Endothelial cell of umbilical vein (primary cell): ENCODE measurements at regions not wholly inside any gene's neighbourhood (a gene's known extent, or its start where the extent isn't known, plus 50 kb on each side); places are given as distances from the start of the nearest gene placed in this dataset.

Source experiments
- BruUV-seq: library from RNA; stranded (reverse); fragments of 400-500 nt; replicated peaks from 2 replicates; lab custom pipeline; 2021; lab: Mats Ljungman, UMichigan
- CTCF ChIA-PET: fragments of 300-600, 350-600 bp; sonication (Branson Sonifier 250); formaldehyde crosslinking; loops from one replicate; lab custom pipeline; 2021; ENCODE audit warnings: antibody characterized with exemption, inconsistent platforms; lab: Charles Lee
- POLR2A ChIA-PET: fragments of 300-600, 350-600 bp; sonication (Branson Sonifier 250); formaldehyde crosslinking; loops from one replicate; lab custom pipeline; 2021; ENCODE audit warnings: antibody characterized with exemption, inconsistent platforms; lab: Charles Lee
- DNase-seq: peaks from one replicate; pipeline ENCODE4 v3.0.0-alpha.2; 2011; ENCODE audit warnings: low read depth, low spot score
- FAIRE-seq: peaks from 2 replicates; lab custom pipeline; 2011; peaks lifted over from hg19 to GRCh38; lab: Jason Lieb, UNC
- H2AFZ ChIP-seq: 2 replicates; pipeline ENCODE4 v1.6.0; 2012; ENCODE audit warnings: low read depth, low read length, control low read depth, inconsistent platforms
- H3K27ac ChIP-seq: 2 replicates; pipeline ENCODE4 v1.5.1; 2011; ENCODE audit warnings: low read depth, mild to moderate bottlenecking, control low read depth, low read length, moderate library complexity; ENCODE audit not compliant: insufficient read depth
- H3K27me3 ChIP-seq, 2 experiments: 2 replicates each; pipeline versions ENCODE4 v1.6.0 to v1.6.1; 2011; ENCODE audit warnings: low read length in 2 of 2, mixed read lengths in 1 of 2; ENCODE audit not compliant: control insufficient read depth in 2 of 2, insufficient read depth in 2 of 2
- H3K36me3 ChIP-seq, 2 experiments: 2 replicates in 1 of 2; 3 replicates in 1 of 2; pipeline ENCODE4 v1.5.1; 2011; ENCODE audit warnings: low read length in 2 of 2, mild to moderate bottlenecking in 1 of 2, moderate library complexity in 1 of 2; ENCODE audit not compliant: control insufficient read depth in 2 of 2, insufficient read depth in 2 of 2; ENCODE audit errors: extremely low read depth in 1 of 2
- H3K4me1 ChIP-seq: 3 replicates; pipeline ENCODE4 v1.5.1; 2011; ENCODE audit warnings: mild to moderate bottlenecking, low read length; ENCODE audit not compliant: control insufficient read depth, insufficient read depth; ENCODE audit errors: extremely low read depth
- H3K4me2 ChIP-seq: 2 replicates; pipeline ENCODE4 v1.6.1; 2011; ENCODE audit warnings: low read length, control low read depth, mixed read lengths; ENCODE audit not compliant: insufficient read depth
- H3K4me3 ChIP-seq, 3 experiments: fragments of 200-600 bp in 1 of 3; sonication (generic), shearing (Covaris generic) in 1 of 3; replicated peaks in 1 of 3; 2 replicates each; pipeline ENCODE4 v1.5.1; 2011 to 2016; ENCODE audit warnings: control low read depth in 3 of 3, low read length in 3 of 3, mild to moderate bottlenecking in 2 of 3, inconsistent platforms in 1 of 3, low read depth in 1 of 3, moderate library complexity in 1 of 3; ENCODE audit not compliant: insufficient read depth in 1 of 3
- H3K79me2 ChIP-seq: 2 replicates; pipeline ENCODE4 v1.6.0; 2012; ENCODE audit warnings: low read length, inconsistent platforms; ENCODE audit not compliant: control insufficient read depth, insufficient read depth
- H3K9ac ChIP-seq: replicated peaks from 2 replicates; pipeline ENCODE3; 2011; ENCODE audit warnings: low read length, control low read depth; ENCODE audit not compliant: insufficient read depth; ENCODE audit errors: extremely low read depth
- H3K9me1 ChIP-seq: replicated peaks from 3 replicates; pipeline ENCODE4 v1.6.0; 2011; ENCODE audit warnings: mild to moderate bottlenecking, low read length; ENCODE audit not compliant: control insufficient read depth, insufficient read depth; ENCODE audit errors: extremely low read depth
- H3K9me3 ChIP-seq: replicated peaks from 2 replicates; pipeline ENCODE4 v1.5.1; 2012; ENCODE audit warnings: low read length, inconsistent platforms; ENCODE audit not compliant: control insufficient read depth, insufficient read depth
- H4K20me1 ChIP-seq: replicated peaks from 2 replicates; pipeline ENCODE3; 2011; ENCODE audit warnings: mild to moderate bottlenecking, low read length; ENCODE audit not compliant: control insufficient read depth, insufficient read depth; ENCODE audit errors: extremely low read depth
- EZH2 ChIP-seq: IDR thresholded peaks from 2 replicates; pipeline ENCODE4 v1.6.1; 2012; ENCODE audit warnings: borderline replicate concordance, low read depth, mild to moderate bottlenecking, moderate library complexity, low read length, inconsistent platforms; ENCODE audit not compliant: severe bottlenecking
- FOS ChIP-seq: IDR thresholded peaks from 2 replicates; pipeline ENCODE4 v1.6.1; 2011; ENCODE audit warnings: mild to moderate bottlenecking, low read length, moderate library complexity, borderline replicate concordance; ENCODE audit not compliant: insufficient read depth
- GATA2 ChIP-seq: IDR thresholded peaks from 2 replicates; pipeline ENCODE4 v1.7.0; 2011; ENCODE audit warnings: low read depth, mild to moderate bottlenecking, moderate library complexity, mixed read lengths, low read length; ENCODE audit not compliant: insufficient read length, insufficient read depth
- JUN ChIP-seq: IDR thresholded peaks from 2 replicates; pipeline ENCODE4 v1.6.1; 2011; ENCODE audit warnings: borderline replicate concordance, low read depth; ENCODE audit not compliant: insufficient read length, insufficient read depth
- MYC ChIP-seq: IDR thresholded peaks from one replicate; pipeline ENCODE4 v1.6.1; 2011; ENCODE audit warnings: mild to moderate bottlenecking, low read depth, low read length
- POLR2A ChIP-seq: IDR thresholded peaks from 2 replicates; pipeline ENCODE4 v1.6.1; 2012; ENCODE audit warnings: low read depth, mild to moderate bottlenecking, control low read depth, low read length
- POLR2AphosphoS5 ChIP-seq: IDR thresholded peaks from 2 replicates; pipeline ENCODE4 v1.6.1; 2012; ENCODE audit warnings: low read depth, mild to moderate bottlenecking, control low read depth, low read length, moderate library complexity; ENCODE audit not compliant: insufficient read depth
- dilution Hi-C: fragments of 300-500 bp; cut with MboI; formaldehyde crosslinking; loops from one replicate; pipeline ENCODE4 v1.15.0; 2019; ENCODE audit warnings: low sequenced_read_pairs; ENCODE audit not compliant: extremely low pct_ligation_motif_present
- intact Hi-C: fragments of 100-400 bp; cut with micrococcal nuclease; formaldehyde crosslinking; loops from one replicate; pipeline ENCODE4 v1.10.0; 2022
- TF ChIP-seq, protein P1 (sequence below), 2 donors: IDR thresholded peaks; 1 replicate in 1 of 2; 2 replicates in 1 of 2; pipeline ENCODE4 v1.5.1; 2011; ENCODE audit warnings: low read length in 2 of 2, mild to moderate bottlenecking in 2 of 2, moderate library complexity in 2 of 2, control low read depth in 1 of 2, inconsistent platforms in 1 of 2, low read depth in 1 of 2; ENCODE audit not compliant: insufficient read depth in 1 of 2; ENCODE audit errors: extremely low read depth in 1 of 2
- TF ChIP-seq, protein P2 (sequence below): IDR thresholded peaks from 2 replicates; pipeline ENCODE4 v1.6.1; 2011; ENCODE audit not compliant: insufficient read depth, insufficient read length

DNA sequence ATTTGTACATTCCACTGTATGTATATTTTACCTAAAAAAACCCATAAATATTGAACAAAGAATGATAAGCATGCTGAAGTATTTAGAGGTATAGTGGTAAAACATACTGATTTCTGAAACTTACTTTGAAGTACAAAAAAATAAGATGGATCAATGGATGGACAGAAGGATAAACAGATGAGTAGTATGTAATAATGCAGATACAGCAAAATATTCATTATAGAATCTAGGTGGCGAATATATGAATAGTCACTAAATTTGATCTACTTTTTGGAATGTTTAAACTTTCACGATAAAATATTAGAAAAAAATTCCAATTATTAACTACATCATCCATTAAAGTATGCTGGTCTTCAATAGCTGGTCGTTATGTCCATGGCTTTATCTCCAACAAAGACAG lies 51.9 kb upstream of the GNB4 start:
- Histone ChIP-seq H3K4me3 (no peak overlapping the region), H3K27me3 (peaks cover 1% of the 10 kb centered on the region in 2 experiments), H3K9me3 (no peaks in the 10 kb centered on the region), H3K79me2 (no peaks in the 10 kb centered on the region), H3K36me3 (no peaks in the 10 kb centered on the region), H4K20me1 (no peaks in the 10 kb centered on the region), H3K4me1 (no peaks in the 10 kb centered on the region), H3K4me2 (no peak overlapping the region), H2AFZ (no peak overlapping the region), H3K9me1 (no peaks in the 10 kb centered on the region), H3K27ac (no peak overlapping the region), H3K9ac (no peak overlapping the region)
- TF ChIP-seq, protein P1, sequence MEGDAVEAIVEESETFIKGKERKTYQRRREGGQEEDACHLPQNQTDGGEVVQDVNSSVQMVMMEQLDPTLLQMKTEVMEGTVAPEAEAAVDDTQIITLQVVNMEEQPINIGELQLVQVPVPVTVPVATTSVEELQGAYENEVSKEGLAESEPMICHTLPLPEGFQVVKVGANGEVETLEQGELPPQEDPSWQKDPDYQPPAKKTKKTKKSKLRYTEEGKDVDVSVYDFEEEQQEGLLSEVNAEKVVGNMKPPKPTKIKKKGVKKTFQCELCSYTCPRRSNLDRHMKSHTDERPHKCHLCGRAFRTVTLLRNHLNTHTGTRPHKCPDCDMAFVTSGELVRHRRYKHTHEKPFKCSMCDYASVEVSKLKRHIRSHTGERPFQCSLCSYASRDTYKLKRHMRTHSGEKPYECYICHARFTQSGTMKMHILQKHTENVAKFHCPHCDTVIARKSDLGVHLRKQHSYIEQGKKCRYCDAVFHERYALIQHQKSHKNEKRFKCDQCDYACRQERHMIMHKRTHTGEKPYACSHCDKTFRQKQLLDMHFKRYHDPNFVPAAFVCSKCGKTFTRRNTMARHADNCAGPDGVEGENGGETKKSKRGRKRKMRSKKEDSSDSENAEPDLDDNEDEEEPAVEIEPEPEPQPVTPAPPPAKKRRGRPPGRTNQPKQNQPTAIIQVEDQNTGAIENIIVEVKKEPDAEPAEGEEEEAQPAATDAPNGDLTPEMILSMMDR (IDR thresholded peaks at IDR 0.05; ENCODE audit: extremely low read depth in 1 of 2, insufficient read depth in 1 of 2, low read depth in 1 of 2, low read length in 2 of 2): no peak
- TF ChIP-seq FOS (no peak), POLR2A (no peak), GATA2 (no peak)
- TF ChIP-seq, protein P2, sequence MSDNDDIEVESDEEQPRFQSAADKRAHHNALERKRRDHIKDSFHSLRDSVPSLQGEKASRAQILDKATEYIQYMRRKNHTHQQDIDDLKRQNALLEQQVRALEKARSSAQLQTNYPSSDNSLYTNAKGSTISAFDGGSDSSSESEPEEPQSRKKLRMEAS: no peak
- ChIA-PET CTCF (no interaction called here), POLR2A (no interaction called here)
- no TSS peak for BruUV-seq
- DNase-seq: no peak
- dilution Hi-C loops (no loop called here), intact Hi-C loops (no loop called here)
- no peak for FAIRE-seq

- peaks cover 0 to 1% of the 10 kb centered on the region in 2 experiments for H3K27me3 ChIP-seq
- H2AFZ ChIP-seq: no peak overlapping the region
- H3K36me3 ChIP-seq: no peaks in the 10 kb centered on the region
- TF ChIP-seq POLR2AphosphoS5 (no peak), MYC (no peak), FOS (no peak), JUN (no peak), GATA2 (no peak), POLR2A (no peak), EZH2 (no peak)
- FAIRE-seq: no peak
- no peaks in the 10 kb centered on the region for H4K20me1 ChIP-seq
- dilution Hi-C loops (no loop called here), intact Hi-C loops (no loop called here)
- no TSS peak for BruUV-seq
- no peak overlapping the region for H3K9ac ChIP-seq
- ChIA-PET POLR2A (no interaction called here), CTCF (interaction anchor here (1.8 to 2.5 kb wide), 2 partner anchors 11 to 31 kb away, joined by 4 to 9 read pairs; no protein-coding TSS in a partner anchor)
- no peak for DNase-seq
- H3K9me3 ChIP-seq: no peaks in the 10 kb centered on the region
- H3K27ac ChIP-seq: no peak overlapping the region
- no peak overlapping the region for H3K4me3 ChIP-seq
- no peaks in the 10 kb centered on the region for H3K9me1 ChIP-seq
- no peaks in the 10 kb centered on the region for H3K4me1 ChIP-seq
- no peak overlapping the region for H3K4me2 ChIP-seq
- no peaks in the 10 kb centered on the region for H3K79me2 ChIP-seq
Measured at GRCh38 chr3:179503640-179504039, 52.4 kb upstream of the GNB4 start.
